Right atrium auricular region (tissue), 2 donors: ENCODE measurements at regions not wholly inside any gene's neighbourhood (a gene's known extent, or its start where the extent isn't known, plus 50 kb on each side); places are given as distances from the start of the nearest gene placed in this dataset.

Experiments
- DNase-seq: peaks from one replicate; pipeline ENCODE4 v3.0.0-alpha.2; 2019; ENCODE audit warnings: low spot score
- H3K27ac ChIP-seq, 2 donors: fragments of 200-600 bp; sonication (generic); 1 replicate in 1 of 2; 2 replicates in 1 of 2; pipeline ENCODE4 v1.5.1; 2016 to 2019
- H3K27me3 ChIP-seq, 2 donors: fragments of 200-600 bp; sonication (generic); one replicate each; pipeline versions ENCODE4 v1.5.1 to v1.6.0; 2017 to 2019
- H3K36me3 ChIP-seq: fragments of 200-600 bp; sonication (generic); one replicate; pipeline ENCODE4 v1.5.1; 2016
- H3K4me1 ChIP-seq, 2 donors: fragments of 200-600 bp; sonication (generic); one replicate each; pipeline versions ENCODE4 v1.5.1 to v1.6.0; 2017 to 2019
- H3K4me3 ChIP-seq, 2 donors: fragments of 200-600 bp; sonication (generic); 1 replicate in 1 of 2; 2 replicates in 1 of 2; pipeline ENCODE4 v1.5.1; 2017 to 2019; ENCODE audit warnings: mild to moderate bottlenecking in 1 of 2, moderate library complexity in 1 of 2
- H3K9me3 ChIP-seq, 2 donors: fragments of 200-600 bp; sonication (generic); one replicate each; pipeline ENCODE4 v1.5.1; 2019
- TF ChIP-seq, protein P1 (sequence below), 2 donors: fragments of 200-600 bp; sonication (generic); IDR thresholded peaks; one replicate each; pipeline ENCODE4 v1.5.1; 2019; ENCODE audit warnings: antibody characterized with exemption in 2 of 2

DNA sequence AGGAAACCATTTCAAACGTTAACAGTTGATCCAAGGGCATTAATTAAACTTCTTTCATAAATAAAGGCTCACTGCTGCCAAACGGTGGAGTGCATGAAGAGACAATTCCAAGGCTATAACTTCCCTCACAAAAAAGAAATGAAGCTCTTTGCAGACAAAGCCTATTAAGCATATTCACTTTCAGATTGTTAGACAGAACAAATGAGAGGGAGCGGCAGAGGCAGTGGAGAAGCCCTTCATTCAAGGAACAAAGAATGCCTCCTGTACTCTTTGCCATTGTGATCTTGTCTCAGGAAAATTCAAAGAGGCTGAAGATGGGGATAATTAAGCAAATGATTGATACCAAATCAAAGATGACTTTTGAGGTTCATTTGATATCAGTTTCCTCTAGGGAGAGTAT, 370.5 kb upstream of the FAT1 start:
- Histone ChIP-seq H3K27ac (no peak overlapping the region), H3K9me3 (no peaks in the 10 kb centered on the region), H3K4me1 (no peaks in the 10 kb centered on the region), H3K4me3 (no peak overlapping the region), H3K36me3 (no peaks in the 10 kb centered on the region), H3K27me3 (no peaks in the 10 kb centered on the region)
- TF ChIP-seq, protein P1, sequence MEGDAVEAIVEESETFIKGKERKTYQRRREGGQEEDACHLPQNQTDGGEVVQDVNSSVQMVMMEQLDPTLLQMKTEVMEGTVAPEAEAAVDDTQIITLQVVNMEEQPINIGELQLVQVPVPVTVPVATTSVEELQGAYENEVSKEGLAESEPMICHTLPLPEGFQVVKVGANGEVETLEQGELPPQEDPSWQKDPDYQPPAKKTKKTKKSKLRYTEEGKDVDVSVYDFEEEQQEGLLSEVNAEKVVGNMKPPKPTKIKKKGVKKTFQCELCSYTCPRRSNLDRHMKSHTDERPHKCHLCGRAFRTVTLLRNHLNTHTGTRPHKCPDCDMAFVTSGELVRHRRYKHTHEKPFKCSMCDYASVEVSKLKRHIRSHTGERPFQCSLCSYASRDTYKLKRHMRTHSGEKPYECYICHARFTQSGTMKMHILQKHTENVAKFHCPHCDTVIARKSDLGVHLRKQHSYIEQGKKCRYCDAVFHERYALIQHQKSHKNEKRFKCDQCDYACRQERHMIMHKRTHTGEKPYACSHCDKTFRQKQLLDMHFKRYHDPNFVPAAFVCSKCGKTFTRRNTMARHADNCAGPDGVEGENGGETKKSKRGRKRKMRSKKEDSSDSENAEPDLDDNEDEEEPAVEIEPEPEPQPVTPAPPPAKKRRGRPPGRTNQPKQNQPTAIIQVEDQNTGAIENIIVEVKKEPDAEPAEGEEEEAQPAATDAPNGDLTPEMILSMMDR (IDR thresholded peaks at IDR 0.05), result no peak
- no peak for DNase-seq

DNA sequence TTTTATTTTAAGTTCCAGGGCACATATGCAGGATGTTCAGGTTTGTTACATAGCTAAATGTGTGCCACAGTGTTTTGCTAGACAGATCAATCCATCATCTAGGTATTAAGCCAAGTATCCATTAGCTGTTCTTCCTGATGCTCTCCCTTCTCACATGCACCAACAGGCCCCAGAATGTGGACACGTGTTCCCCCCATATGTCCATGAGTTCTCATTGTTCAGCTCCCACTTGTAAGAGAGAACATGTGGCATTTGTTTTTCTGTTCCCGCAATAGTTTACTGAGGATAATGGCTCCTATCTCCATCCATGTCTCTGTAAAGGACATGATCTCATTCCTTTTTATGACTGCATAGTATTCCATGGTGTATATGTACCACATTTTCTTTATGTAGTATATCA, 374.8 kb upstream of the FAT1 start:
- DNase-seq, result no peak
- TF ChIP-seq, protein P1 (IDR thresholded peaks at IDR 0.05), result no peak
- no peaks in the 10 kb centered on the region for H3K27me3 ChIP-seq
- H3K27ac ChIP-seq, result no peak overlapping the region
- H3K4me3 ChIP-seq, result no peak overlapping the region
- H3K9me3 ChIP-seq, result no peaks in the 10 kb centered on the region
- H3K36me3 ChIP-seq, result no peaks in the 10 kb centered on the region
- no peaks in the 10 kb centered on the region for H3K4me1 ChIP-seq

DNA sequence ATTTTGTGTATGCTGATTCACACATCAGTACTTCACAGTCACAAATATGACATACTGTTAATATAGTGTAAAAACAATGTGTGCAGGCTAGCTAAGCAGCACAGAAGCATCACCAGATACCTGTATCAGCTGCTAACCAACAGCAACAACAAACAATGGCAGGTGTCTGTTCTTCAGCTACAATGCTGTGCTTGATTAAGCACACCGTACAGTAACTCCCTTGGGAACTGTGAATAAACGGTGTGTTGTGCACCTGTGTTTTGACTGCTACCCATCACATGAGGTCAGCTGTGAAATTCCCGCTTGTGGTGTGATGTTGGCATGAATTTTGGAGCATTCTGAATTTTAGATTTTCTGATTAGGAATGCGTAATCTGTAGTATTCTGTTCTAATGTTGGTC, 379.7 kb upstream of the FAT1 start:
- H3K9me3 ChIP-seq, result no peaks in the 10 kb centered on the region
- H3K4me1 ChIP-seq, result no peaks in the 10 kb centered on the region
- H3K27me3 ChIP-seq, result no peaks in the 10 kb centered on the region
- TF ChIP-seq, protein P1 (IDR thresholded peaks at IDR 0.05), result no peak
- H3K4me3 ChIP-seq, result no peak overlapping the region
- no peaks in the 10 kb centered on the region for H3K36me3 ChIP-seq
- no peak for DNase-seq
- H3K27ac ChIP-seq, result no peak overlapping the region

DNA sequence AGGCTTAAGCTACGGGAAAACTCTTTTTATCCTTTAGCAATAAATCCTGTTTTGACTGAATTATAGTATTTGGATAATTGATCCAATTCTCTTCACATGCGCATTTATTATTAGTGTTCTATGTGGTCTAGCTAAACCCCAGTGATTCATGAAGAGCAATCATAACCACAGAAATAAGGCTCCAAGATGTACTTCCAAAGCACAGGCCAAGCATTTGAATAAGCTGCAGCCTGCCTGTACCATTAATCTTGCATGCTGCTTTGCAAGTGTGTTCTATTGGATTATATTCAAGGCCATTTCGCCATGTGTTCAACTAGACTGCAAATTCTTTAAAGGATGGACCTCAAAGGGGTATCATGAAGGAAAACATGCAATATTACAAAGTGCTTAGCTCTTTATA, 385.2 kb upstream of the FAT1 start:
- no peaks in the 10 kb centered on the region for H3K27me3 ChIP-seq
- H3K4me1 ChIP-seq, result no peaks in the 10 kb centered on the region
- no peak for DNase-seq
- H3K36me3 ChIP-seq, result no peaks in the 10 kb centered on the region
- no peak overlapping the region for H3K27ac ChIP-seq
- H3K9me3 ChIP-seq, result no peaks in the 10 kb centered on the region
- H3K4me3 ChIP-seq, result no peak overlapping the region
- TF ChIP-seq, protein P1 (IDR thresholded peaks at IDR 0.05), result no peak

DNA sequence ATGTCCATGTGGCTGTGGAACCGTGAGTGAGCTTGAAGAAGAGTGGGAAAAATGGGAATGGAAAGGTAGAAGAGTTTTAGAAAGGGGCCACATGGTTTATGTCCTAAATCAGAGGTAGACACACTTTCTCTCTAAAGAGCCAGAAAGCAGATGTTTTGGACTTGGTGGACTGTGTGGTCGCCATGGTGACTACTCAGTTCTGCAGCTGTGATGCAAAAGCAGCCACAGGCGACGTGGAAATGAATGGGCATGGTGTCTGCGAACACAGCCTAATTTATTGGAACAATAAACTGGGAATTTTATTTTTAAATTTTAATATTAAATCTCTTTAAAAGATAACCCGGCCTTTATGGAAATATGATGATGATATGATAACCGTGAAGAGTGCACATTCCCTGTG, 386.0 kb upstream of the FAT1 start:
- TF ChIP-seq, protein P1 (IDR thresholded peaks at IDR 0.05), result no peak
- Histone ChIP-seq H3K4me1 (no peaks in the 10 kb centered on the region), H3K36me3 (no peaks in the 10 kb centered on the region), H3K4me3 (no peak overlapping the region), H3K9me3 (no peaks in the 10 kb centered on the region), H3K27me3 (no peaks in the 10 kb centered on the region), H3K27ac (no peak overlapping the region)
- no peak for DNase-seq

DNA sequence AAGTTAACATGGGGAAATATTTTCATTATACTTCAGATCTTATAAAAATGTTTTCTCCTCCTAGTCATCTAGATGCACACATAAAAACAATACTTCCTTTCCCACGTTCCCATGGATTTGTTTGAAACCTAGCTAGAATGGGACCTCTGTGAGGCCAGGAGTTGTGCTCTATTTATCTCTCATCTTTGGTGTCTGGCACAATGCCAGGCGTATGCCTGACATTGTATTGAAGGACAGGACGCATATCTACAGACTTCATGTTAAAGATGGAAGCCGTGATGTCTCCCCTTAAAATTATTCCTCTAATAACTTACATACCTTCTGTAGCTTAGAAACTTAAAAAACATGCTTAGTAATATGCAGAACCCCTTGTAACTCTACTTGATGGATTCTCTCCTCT, 394.5 kb upstream of the FAT1 start:
- TF ChIP-seq, protein P1 (IDR thresholded peaks at IDR 0.05), result no peak
- no peaks in the 10 kb centered on the region for H3K9me3 ChIP-seq
- H3K27me3 ChIP-seq, result no peaks in the 10 kb centered on the region
- H3K4me1 ChIP-seq, result no peaks in the 10 kb centered on the region
- H3K36me3 ChIP-seq, result no peaks in the 10 kb centered on the region
- no peak overlapping the region for H3K27ac ChIP-seq
- H3K4me3 ChIP-seq, result no peak overlapping the region
- DNase-seq, result no peak
